C4-2B (cell line): ENCODE measurements at regions not wholly inside any gene's neighbourhood (a gene's known extent, or its start where the extent isn't known, plus 50 kb on each side); places are given as distances from the start of the nearest gene placed in this dataset.
"Not testable (repeated sequence)": the region's sequence is repeated elsewhere in the genome, so short reads cannot be mapped to it uniquely, and the experiment has no call there.

Experiments used
- H3K27ac ChIP-seq: fragments of 450-650 bp; 2 replicates; pipeline ENCODE4 v1.5.1; 2017
- CTCF ChIP-seq: fragments of 450-650 bp; conservative IDR thresholded peaks from 2 replicates; pipeline ENCODE4 v1.5.1; 2017; ENCODE audit warnings: mild to moderate bottlenecking
- ZFX ChIP-seq: fragments of 450-650 bp; IDR thresholded peaks from 2 replicates; pipeline ENCODE4 v1.6.1; 2017

DNA sequence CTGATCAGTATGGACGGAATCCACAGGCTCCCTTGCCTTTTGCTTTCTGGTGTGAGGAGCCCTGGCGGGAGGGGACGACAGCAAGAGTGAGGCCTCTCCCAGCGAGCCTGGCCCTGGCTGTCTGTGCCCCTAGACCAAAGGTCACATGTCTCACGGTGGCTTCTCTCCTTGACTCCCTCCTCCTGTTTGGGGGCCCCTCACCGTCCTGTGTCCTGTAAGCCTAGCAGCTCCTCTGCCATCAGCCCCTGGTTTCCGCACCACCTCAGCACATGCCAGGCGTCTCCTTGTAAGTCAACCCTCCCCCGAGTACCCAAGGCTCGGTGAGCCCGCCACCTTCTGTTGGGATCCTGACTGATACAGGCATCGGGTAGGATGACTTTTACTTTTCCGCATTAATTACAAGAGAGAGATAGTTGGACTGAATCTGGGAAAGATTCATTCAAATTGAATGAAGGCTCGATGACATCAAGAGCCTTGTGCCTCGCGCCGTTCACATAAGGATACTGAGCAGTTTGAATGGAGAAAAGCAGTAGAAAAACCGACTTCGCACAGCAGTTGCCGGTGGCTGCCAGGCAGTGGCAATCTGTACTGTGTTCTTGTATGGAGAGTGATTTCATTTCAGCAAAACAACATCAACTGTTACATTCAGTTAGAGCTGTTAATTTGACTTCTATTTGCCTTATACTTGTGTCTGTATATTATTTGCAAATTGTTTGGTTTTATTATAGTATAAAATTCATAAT, 119.8 kb downstream of the XRCC2 start:
- H3K27ac ChIP-seq = no peak overlapping the region
- TF ChIP-seq ZFX = no peak
- no peak for TF ChIP-seq CTCF

DNA sequence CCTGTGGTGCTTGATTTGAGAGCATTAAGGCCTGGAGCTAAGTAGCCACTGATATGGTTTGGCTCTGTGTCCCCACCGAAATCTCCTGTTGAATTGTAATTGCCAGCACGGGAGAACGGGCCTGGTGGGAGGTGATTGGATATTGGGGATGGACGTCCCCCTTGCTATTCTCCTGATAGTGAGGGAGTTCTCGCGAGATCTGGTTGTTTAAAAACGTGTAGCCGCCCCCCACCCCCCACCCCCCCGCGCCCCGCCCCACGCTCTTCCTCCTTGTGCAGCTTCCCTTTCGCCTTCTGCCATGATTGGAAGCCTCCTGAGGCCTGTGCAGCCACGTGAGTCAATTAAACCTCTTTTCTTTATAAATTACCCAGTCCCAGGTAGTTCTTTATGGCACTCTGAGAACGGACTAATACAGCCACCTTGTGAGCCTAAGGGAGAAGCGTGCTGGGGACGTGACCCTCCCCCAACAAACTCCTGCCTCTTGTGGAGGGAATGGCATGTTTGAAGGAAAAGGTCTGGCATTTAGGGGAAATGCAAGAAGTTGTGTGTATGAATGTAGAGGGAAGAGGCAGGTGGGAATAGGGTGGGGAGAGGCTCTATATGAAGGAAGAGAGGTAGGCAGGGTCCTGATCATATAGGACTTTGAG, 118.0 kb upstream of the KMT2C start:
- TF ChIP-seq ZFX (no peak), CTCF (no peak)
- H3K27ac ChIP-seq = no peak overlapping the region

- H3K27ac ChIP-seq = peak overlapping the region; percentile 49
- no peak for TF ChIP-seq ZFX
These were observed 115.7 kb upstream of the KMT2C start for GRCh38 chr7:152551304-152552036.

GRCh38 chr7:152544971-152545619, 109.3 kb upstream of the KMT2C start:
- no peak for TF ChIP-seq ZFX
- TF ChIP-seq CTCF = no peak
- no peak overlapping the region for H3K27ac ChIP-seq

- no peak overlapping the region for H3K27ac ChIP-seq
- TF ChIP-seq CTCF = no peak
- no peak for TF ChIP-seq ZFX
These were observed 108.7 kb upstream of the KMT2C start for GRCh38 chr7:152544481-152544927.

- no peak overlapping the region for H3K27ac ChIP-seq
- TF ChIP-seq ZFX (no peak), CTCF (no peak)
These were observed 108.0 kb upstream of the KMT2C start for GRCh38 chr7:152543799-152544198.

DNA sequence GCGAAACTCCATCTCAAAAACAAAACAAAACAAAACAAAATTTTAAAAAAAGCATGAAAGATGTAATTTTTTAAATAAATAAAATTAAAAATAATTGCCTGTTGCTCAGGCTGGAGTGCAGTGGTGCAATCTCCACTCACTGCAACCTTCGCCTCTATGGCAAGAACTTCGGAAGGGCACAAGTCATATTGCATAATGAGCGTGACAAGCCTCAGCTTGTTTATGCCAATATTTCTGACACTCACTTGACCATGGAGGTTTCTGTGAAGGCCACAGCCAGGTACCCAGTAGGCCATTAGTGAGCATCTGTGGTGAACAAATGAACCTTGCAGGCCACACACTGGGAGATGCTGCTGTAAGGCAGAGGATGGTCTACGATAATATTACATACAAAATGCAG, 106.1 kb upstream of the KMT2C start:
- no peak for TF ChIP-seq CTCF
- TF ChIP-seq ZFX = no peak
- H3K27ac ChIP-seq = no peak overlapping the region

- H3K27ac ChIP-seq = not testable (repeated sequence)
These were observed 103.3 kb upstream of the KMT2C start for GRCh38 chr7:152539190-152539495.

GRCh38 chr7:152538346-152539189, 102.8 kb upstream of the KMT2C start:
- not testable (repeated sequence) for H3K27ac ChIP-seq
